Islet of Langerhans (tissue), 1 donor: ENCODE measurements at regions not wholly inside any gene's neighbourhood (a gene's known extent, or its start where the extent isn't known, plus 50 kb on each side); places are given as distances from the start of the nearest gene placed in this dataset.
"Not testable (repeated sequence)": the region's sequence is repeated elsewhere in the genome, so short reads cannot be mapped to it uniquely, and the experiment has no call there.

Source experiments
- FAIRE-seq: peaks from one replicate; lab custom pipeline; 2011; peaks lifted over from hg19 to GRCh38; lab: Jason Lieb, UNC

- FAIRE-seq, result no peak
Measured at GRCh38 chr1:93773049-93773838, 91.6 kb upstream of the BCAR3 start.

GRCh38 chr1:93771843-93772242 is 90.2 kb upstream of the BCAR3 start:
- no peak for FAIRE-seq

- no peak for FAIRE-seq
Measured at GRCh38 chr1:93770640-93771039, 89.0 kb upstream of the BCAR3 start.

GRCh38 chr1:93769777-93770176 is 88.1 kb upstream of the BCAR3 start:
- no peak for FAIRE-seq

GRCh38 chr1:93768380-93768863 is 86.8 kb upstream of the BCAR3 start:
- FAIRE-seq, result no peak

GRCh38 chr1:93766451-93766850 is 84.8 kb upstream of the BCAR3 start:
- FAIRE-seq, result no peak

- FAIRE-seq, result no peak
Measured at GRCh38 chr1:93765099-93765498, 83.5 kb upstream of the BCAR3 start.

- no peak for FAIRE-seq
Measured at GRCh38 chr1:93764366-93764750, 82.7 kb upstream of the BCAR3 start.

- no peak for FAIRE-seq
Measured at GRCh38 chr1:93763704-93764365, 82.2 kb upstream of the BCAR3 start.

- no peak for FAIRE-seq
Measured at GRCh38 chr1:93758842-93759515, 77.3 kb upstream of the BCAR3 start.

- FAIRE-seq, result no peak
Measured at GRCh38 chr1:93757256-93758036, 75.8 kb upstream of the BCAR3 start.

- no peak for FAIRE-seq
Measured at GRCh38 chr1:93756657-93757056, 75.0 kb upstream of the BCAR3 start.

- not testable (repeated sequence) for FAIRE-seq
Measured at GRCh38 chr1:93755251-93755715, 73.6 kb upstream of the BCAR3 start.

GRCh38 chr1:93753791-93754763 is 72.4 kb upstream of the BCAR3 start:
- no peak for FAIRE-seq

GRCh38 chr1:93751377-93752250 is 70.0 kb upstream of the BCAR3 start:
- FAIRE-seq, result no peak

- FAIRE-seq, result no peak
Measured at GRCh38 chr1:93750955-93751354, 69.3 kb upstream of the BCAR3 start.

GRCh38 chr1:93749894-93750301 is 68.3 kb upstream of the BCAR3 start:
- no peak for FAIRE-seq

- FAIRE-seq, result no peak
Measured at GRCh38 chr1:93749487-93749886, 67.8 kb upstream of the BCAR3 start.

GRCh38 chr1:93746021-93746812 is 64.6 kb upstream of the BCAR3 start:
- FAIRE-seq, result no peak
